ENCODE measurements at regions not wholly inside any gene's neighbourhood (a gene's known extent, or its start where the extent isn't known, plus 50 kb on each side); places are given as distances from the start of the nearest gene placed in this dataset.
"Not testable (repeated sequence)": the region's sequence is repeated elsewhere in the genome, so short reads cannot be mapped to it uniquely, and the experiment has no call there.

GRCh38 chr7:32223071-32223650 lies 153.0 kb upstream of the PDE1C start:
- H3K4me3 ChIP-seq (ENCODE audit: low read length) = no peak overlapping the region
- H3K27me3 ChIP-seq (ENCODE audit: insufficient read depth, low read length) = no peaks in the 10 kb centered on the region
- H3K36me3 ChIP-seq (ENCODE audit: insufficient read depth, low read length) = no peaks in the 10 kb centered on the region
- no peaks in the 10 kb centered on the region for H3K9me3 ChIP-seq (ENCODE audit: low read length)
- no peaks in the 10 kb centered on the region for H3K4me1 ChIP-seq (ENCODE audit: insufficient read depth, low read length)
- H2AFZ ChIP-seq (ENCODE audit: low read depth, low read length) = no peak overlapping the region

- Histone ChIP-seq H3K4me3 (ENCODE audit: low read length) (no peak overlapping the region), H3K27me3 (ENCODE audit: insufficient read depth, low read length) (no peaks in the 10 kb centered on the region), H3K36me3 (ENCODE audit: insufficient read depth, low read length) (no peaks in the 10 kb centered on the region)
These were observed 152.2 kb upstream of the PDE1C start for GRCh38 chr7:32222251-32222900.

GRCh38 chr7:32221736-32222135 lies 151.5 kb upstream of the PDE1C start:
- no peaks in the 10 kb centered on the region for H3K9me3 ChIP-seq (ENCODE audit: low read length)
- H3K36me3 ChIP-seq (ENCODE audit: insufficient read depth, low read length) = no peaks in the 10 kb centered on the region
- no peak overlapping the region for H2AFZ ChIP-seq (ENCODE audit: low read depth, low read length)
- H3K27me3 ChIP-seq (ENCODE audit: insufficient read depth, low read length) = no peaks in the 10 kb centered on the region
- H3K4me3 ChIP-seq (ENCODE audit: low read length) = no peak overlapping the region
- no peaks in the 10 kb centered on the region for H3K4me1 ChIP-seq (ENCODE audit: insufficient read depth, low read length)

More at GRCh38 chr7:32222251-32222900, 152.2 kb upstream of the PDE1C start:
- Histone ChIP-seq H3K4me1 (ENCODE audit: insufficient read depth, low read length) (no peaks in the 10 kb centered on the region), H3K9me3 (ENCODE audit: low read length) (no peaks in the 10 kb centered on the region), H2AFZ (ENCODE audit: low read depth, low read length) (no peak overlapping the region)

- no peaks in the 10 kb centered on the region for H3K4me1 ChIP-seq (ENCODE audit: insufficient read depth, low read length)
- H3K27me3 ChIP-seq (ENCODE audit: insufficient read depth, low read length) = no peaks in the 10 kb centered on the region
- no peak overlapping the region for H3K4me3 ChIP-seq (ENCODE audit: low read length)
- no peaks in the 10 kb centered on the region for H3K36me3 ChIP-seq (ENCODE audit: insufficient read depth, low read length)
- no peaks in the 10 kb centered on the region for H3K9me3 ChIP-seq (ENCODE audit: low read length)
- H2AFZ ChIP-seq (ENCODE audit: low read depth, low read length) = no peak overlapping the region
These were observed 150.8 kb upstream of the PDE1C start for GRCh38 chr7:32221056-32221455.

GRCh38 chr7:32219831-32220230 lies 149.6 kb upstream of the PDE1C start:
- H2AFZ ChIP-seq (ENCODE audit: low read depth, low read length); H3K27me3 ChIP-seq (ENCODE audit: insufficient read depth, low read length); H3K9me3 ChIP-seq (ENCODE audit: low read length); H3K4me3 ChIP-seq (ENCODE audit: low read length); H3K4me1 ChIP-seq (ENCODE audit: insufficient read depth, low read length); H3K36me3 ChIP-seq (ENCODE audit: insufficient read depth, low read length): not testable (repeated sequence)

- Histone ChIP-seq H3K36me3 (ENCODE audit: insufficient read depth, low read length) (no peaks in the 10 kb centered on the region), H3K4me3 (ENCODE audit: low read length) (no peak overlapping the region), H3K27me3 (ENCODE audit: insufficient read depth, low read length) (no peaks in the 10 kb centered on the region), H3K9me3 (ENCODE audit: low read length) (no peaks in the 10 kb centered on the region), H2AFZ (ENCODE audit: low read depth, low read length) (no peak overlapping the region), H3K4me1 (ENCODE audit: insufficient read depth, low read length) (no peaks in the 10 kb centered on the region)
These were observed 149.2 kb upstream of the PDE1C start for GRCh38 chr7:32219416-32219815.

GRCh38 chr7:32218741-32219288 lies 148.6 kb upstream of the PDE1C start:
- Histone ChIP-seq H3K4me1 (ENCODE audit: insufficient read depth, low read length) (no peaks in the 10 kb centered on the region), H3K4me3 (ENCODE audit: low read length) (no peak overlapping the region), H3K36me3 (ENCODE audit: insufficient read depth, low read length) (no peaks in the 10 kb centered on the region), H3K27me3 (ENCODE audit: insufficient read depth, low read length) (no peaks in the 10 kb centered on the region), H3K9me3 (ENCODE audit: low read length) (no peaks in the 10 kb centered on the region), H2AFZ (ENCODE audit: low read depth, low read length) (no peak overlapping the region)

GRCh38 chr7:32218154-32218467 lies 147.9 kb upstream of the PDE1C start:
- Histone ChIP-seq H2AFZ (ENCODE audit: low read depth, low read length) (no peak overlapping the region), H3K4me1 (ENCODE audit: insufficient read depth, low read length) (no peaks in the 10 kb centered on the region), H3K36me3 (ENCODE audit: insufficient read depth, low read length) (no peaks in the 10 kb centered on the region), H3K4me3 (ENCODE audit: low read length) (no peak overlapping the region), H3K27me3 (ENCODE audit: insufficient read depth, low read length) (no peaks in the 10 kb centered on the region), H3K9me3 (ENCODE audit: low read length) (no peaks in the 10 kb centered on the region)

- Histone ChIP-seq H2AFZ (ENCODE audit: low read depth, low read length) (no peak overlapping the region), H3K27me3 (ENCODE audit: insufficient read depth, low read length) (no peaks in the 10 kb centered on the region), H3K4me1 (ENCODE audit: insufficient read depth, low read length) (no peaks in the 10 kb centered on the region), H3K36me3 (ENCODE audit: insufficient read depth, low read length) (no peaks in the 10 kb centered on the region), H3K4me3 (ENCODE audit: low read length) (no peak overlapping the region), H3K9me3 (ENCODE audit: low read length) (no peaks in the 10 kb centered on the region)
These were observed 147.3 kb upstream of the PDE1C start for GRCh38 chr7:32217341-32218153.

GRCh38 chr7:32216759-32217158 lies 146.6 kb upstream of the PDE1C start:
- H3K9me3 ChIP-seq (ENCODE audit: low read length) = no peaks in the 10 kb centered on the region
- H3K4me3 ChIP-seq (ENCODE audit: low read length) = no peak overlapping the region
- H2AFZ ChIP-seq (ENCODE audit: low read depth, low read length) = no peak overlapping the region
- H3K4me1 ChIP-seq (ENCODE audit: insufficient read depth, low read length) = no peaks in the 10 kb centered on the region
- H3K27me3 ChIP-seq (ENCODE audit: insufficient read depth, low read length) = no peaks in the 10 kb centered on the region
- H3K36me3 ChIP-seq (ENCODE audit: insufficient read depth, low read length) = no peaks in the 10 kb centered on the region

- no peaks in the 10 kb centered on the region for H3K27me3 ChIP-seq (ENCODE audit: insufficient read depth, low read length)
- H3K4me3 ChIP-seq (ENCODE audit: low read length) = no peak overlapping the region
- H2AFZ ChIP-seq (ENCODE audit: low read depth, low read length) = no peak overlapping the region
- H3K9me3 ChIP-seq (ENCODE audit: low read length) = no peaks in the 10 kb centered on the region
- no peaks in the 10 kb centered on the region for H3K4me1 ChIP-seq (ENCODE audit: insufficient read depth, low read length)
- H3K36me3 ChIP-seq (ENCODE audit: insufficient read depth, low read length) = no peaks in the 10 kb centered on the region
These were observed 145.5 kb upstream of the PDE1C start for GRCh38 chr7:32215697-32216096.

- Histone ChIP-seq H3K27me3 (ENCODE audit: insufficient read depth, low read length) (no peaks in the 10 kb centered on the region), H3K4me1 (ENCODE audit: insufficient read depth, low read length) (no peaks in the 10 kb centered on the region), H2AFZ (ENCODE audit: low read depth, low read length) (no peak overlapping the region), H3K36me3 (ENCODE audit: insufficient read depth, low read length) (no peaks in the 10 kb centered on the region), H3K4me3 (ENCODE audit: low read length) (no peak overlapping the region), H3K9me3 (ENCODE audit: low read length) (no peaks in the 10 kb centered on the region)
These were observed 144.7 kb upstream of the PDE1C start for GRCh38 chr7:32214913-32215312.

- Histone ChIP-seq H3K4me3 (ENCODE audit: low read length) (no peak overlapping the region), H3K36me3 (ENCODE audit: insufficient read depth, low read length) (no peaks in the 10 kb centered on the region), H2AFZ (ENCODE audit: low read depth, low read length) (no peak overlapping the region), H3K4me1 (ENCODE audit: insufficient read depth, low read length) (no peaks in the 10 kb centered on the region), H3K27me3 (ENCODE audit: insufficient read depth, low read length) (no peaks in the 10 kb centered on the region), H3K9me3 (ENCODE audit: low read length) (no peaks in the 10 kb centered on the region)
These were observed 142.1 kb upstream of the PDE1C start for GRCh38 chr7:32212321-32212720.
